WI38 (cell line): ENCODE measurements at regions not wholly inside any gene's neighbourhood (a gene's known extent, or its start where the extent isn't known, plus 50 kb on each side); places are given as distances from the start of the nearest gene placed in this dataset.
"Not testable (repeated sequence)": the region's sequence is repeated elsewhere in the genome, so short reads cannot be mapped to it uniquely, and the experiment has no call there.

Experiments used
- H3K4me3 ChIP-seq: 2 replicates; pipeline ENCODE4 v1.5.1; 2011; ENCODE audit warnings: low read depth, mild to moderate bottlenecking, control low read depth, low read length
- TF ChIP-seq, protein P1 (sequence below): IDR thresholded peaks from 2 replicates; pipeline ENCODE4 v1.5.1; 2012; ENCODE audit warnings: low read depth, mild to moderate bottlenecking, control low read depth, low read length

DNA sequence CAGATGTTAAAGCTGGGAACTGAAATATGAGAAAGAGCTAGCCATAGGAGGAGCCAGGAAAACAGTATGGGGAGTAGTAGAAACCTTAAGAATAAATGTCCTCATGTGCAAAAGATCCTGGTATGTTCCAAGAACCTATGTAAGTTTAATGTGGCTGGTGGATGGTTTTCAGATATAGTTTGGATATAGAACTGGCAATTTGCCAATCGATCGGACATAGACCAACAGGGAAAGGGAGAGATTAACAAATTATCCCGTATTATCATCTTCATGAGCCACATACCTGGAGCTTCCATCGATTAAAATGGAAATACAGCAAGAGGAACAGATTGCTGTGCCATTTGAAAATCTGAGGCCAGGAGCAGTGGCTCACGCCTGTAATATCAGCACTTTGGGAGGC, 388.7 kb downstream of the PRELID2 start:
- TF ChIP-seq, protein P1, sequence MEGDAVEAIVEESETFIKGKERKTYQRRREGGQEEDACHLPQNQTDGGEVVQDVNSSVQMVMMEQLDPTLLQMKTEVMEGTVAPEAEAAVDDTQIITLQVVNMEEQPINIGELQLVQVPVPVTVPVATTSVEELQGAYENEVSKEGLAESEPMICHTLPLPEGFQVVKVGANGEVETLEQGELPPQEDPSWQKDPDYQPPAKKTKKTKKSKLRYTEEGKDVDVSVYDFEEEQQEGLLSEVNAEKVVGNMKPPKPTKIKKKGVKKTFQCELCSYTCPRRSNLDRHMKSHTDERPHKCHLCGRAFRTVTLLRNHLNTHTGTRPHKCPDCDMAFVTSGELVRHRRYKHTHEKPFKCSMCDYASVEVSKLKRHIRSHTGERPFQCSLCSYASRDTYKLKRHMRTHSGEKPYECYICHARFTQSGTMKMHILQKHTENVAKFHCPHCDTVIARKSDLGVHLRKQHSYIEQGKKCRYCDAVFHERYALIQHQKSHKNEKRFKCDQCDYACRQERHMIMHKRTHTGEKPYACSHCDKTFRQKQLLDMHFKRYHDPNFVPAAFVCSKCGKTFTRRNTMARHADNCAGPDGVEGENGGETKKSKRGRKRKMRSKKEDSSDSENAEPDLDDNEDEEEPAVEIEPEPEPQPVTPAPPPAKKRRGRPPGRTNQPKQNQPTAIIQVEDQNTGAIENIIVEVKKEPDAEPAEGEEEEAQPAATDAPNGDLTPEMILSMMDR: no peak
- no peak overlapping the region for H3K4me3 ChIP-seq

DNA sequence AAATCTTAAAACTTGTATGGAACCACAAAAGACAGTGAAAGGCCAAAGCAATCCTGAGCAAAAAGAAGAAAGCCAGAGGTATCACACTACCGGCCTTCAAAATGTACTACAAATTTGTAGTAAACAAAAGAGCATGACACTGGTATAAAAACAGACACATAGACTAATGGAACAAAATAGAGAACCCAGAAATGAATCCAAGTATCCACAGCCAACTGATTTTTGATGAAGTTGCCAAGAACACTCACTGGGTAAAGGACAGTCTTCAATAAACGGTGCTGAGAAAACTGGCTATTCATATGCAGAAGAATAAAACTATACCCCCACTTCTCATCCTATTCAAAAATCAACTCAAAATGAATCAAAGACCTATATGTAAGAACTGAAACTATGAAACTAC, 390.1 kb downstream of the PRELID2 start:
- TF ChIP-seq, protein P1: no peak
- H3K4me3 ChIP-seq: no peak overlapping the region

DNA sequence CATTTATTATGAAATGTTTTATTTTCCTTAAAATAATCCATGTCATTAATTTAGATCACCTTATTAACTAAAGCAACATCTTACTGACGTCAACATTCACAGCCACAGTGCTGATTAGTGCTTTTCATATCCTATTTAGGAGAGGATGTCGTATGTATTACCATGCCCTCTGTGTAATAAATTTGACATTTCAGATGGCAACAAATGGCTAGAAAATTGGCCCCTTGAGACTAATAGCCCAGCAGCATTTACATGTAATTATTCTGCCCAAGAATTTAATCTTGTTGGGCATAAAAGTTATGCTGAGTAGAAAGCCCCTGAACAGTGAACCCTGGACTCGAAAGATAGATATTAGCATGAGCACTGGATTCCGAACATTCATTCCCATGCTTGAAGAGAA, 391.2 kb downstream of the PRELID2 start:
- no peak overlapping the region for H3K4me3 ChIP-seq
- TF ChIP-seq, protein P1: no peak

DNA sequence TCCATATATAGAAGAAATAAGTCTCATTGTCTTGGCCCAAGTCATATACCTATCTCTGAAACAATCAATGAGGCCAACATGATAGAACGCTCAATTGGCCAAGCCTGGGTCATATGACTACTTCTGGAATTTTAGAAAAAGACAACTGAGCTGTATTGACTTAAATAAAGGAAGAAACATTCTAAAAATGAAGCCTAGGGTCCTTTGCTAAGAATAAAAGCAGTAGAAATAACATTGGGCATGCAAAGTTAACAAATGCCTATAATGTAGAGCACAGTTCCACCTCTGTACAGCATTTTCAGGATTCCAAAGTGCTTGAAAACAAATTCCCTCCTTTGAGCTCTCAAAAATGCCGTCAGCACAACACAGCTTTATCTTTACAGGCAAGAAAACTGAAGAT, 391.8 kb downstream of the PRELID2 start:
- no peak overlapping the region for H3K4me3 ChIP-seq
- TF ChIP-seq, protein P1: no peak

DNA sequence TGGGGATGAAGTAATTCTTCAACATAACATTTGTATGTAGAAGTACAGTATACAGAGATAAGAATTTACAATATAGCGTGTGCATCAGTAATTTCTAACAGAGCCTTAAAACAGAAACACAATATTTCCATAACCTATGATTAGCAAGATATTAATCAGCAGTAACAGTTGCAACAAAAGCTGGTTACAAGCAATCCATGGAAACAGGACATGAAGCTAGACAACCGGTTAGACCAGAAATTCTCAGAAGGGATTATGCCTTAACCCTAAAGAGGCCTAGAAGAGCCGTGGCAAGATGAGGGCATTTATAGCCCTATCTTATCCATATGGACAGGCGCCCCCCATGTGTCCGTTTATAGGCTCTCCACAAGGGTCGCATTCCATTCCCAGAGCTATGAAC, 392.5 kb downstream of the PRELID2 start:
- H3K4me3 ChIP-seq: not testable (repeated sequence)

DNA sequence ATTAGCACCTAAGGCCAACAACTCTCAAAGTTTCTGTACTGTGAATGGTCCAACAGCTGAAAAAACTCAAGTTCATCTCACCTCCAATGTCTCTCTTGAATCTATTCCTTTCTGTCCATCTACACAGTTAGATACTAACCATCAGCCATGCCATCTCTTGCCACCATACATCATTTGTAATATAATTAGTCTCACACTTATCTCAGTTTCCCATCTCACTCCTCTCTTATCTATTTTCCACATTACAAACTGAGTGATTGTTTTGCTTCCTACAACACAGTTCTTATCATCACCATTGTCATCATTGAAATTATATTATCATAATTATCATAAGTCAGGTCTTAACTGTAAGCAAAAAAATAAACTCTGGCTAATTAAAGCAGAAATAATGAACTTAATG, 393.9 kb downstream of the PRELID2 start:
- TF ChIP-seq, protein P1: no peak
- H3K4me3 ChIP-seq: no peak overlapping the region

DNA sequence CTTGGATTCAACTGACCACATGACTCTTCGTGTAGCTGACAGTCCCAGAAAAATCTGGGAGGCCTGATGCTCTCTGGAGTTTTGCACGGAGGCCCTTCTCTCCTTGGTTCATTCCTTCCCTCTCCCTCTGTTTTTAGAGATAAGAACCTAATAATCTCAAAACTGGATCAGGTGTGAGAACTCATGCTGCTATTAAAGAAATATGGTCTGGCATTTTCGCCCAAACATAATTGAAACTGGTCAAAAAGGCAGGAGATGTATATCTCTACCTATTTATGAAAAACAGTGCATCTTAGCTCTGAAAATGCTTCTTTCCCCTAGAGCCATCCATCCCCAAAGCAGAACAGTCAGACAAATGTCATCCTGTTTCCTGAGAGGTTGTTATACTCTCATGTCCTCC, 397.5 kb downstream of the PRELID2 start:
- H3K4me3 ChIP-seq: no peak overlapping the region
- TF ChIP-seq, protein P1: no peak

DNA sequence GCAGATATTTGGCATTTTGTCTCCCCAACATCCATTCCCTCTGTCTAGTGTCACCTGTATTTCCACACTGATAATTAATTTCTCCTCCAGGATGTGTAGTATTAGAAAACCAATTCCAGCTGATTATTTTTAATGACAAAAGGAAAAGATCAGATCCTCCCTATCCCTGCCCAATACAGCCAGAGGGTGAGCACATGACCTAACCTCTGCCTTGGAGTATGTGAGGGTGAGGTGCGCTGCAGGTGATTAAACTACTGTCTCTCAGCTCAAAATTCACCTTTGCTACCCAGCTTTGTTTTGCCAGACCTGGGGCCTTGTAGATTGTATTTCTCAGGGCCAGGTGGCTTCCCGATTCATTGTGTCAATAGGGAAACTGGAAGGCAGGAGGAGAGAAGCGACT, 402.1 kb downstream of the PRELID2 start:
- TF ChIP-seq, protein P1: no peak
- no peak overlapping the region for H3K4me3 ChIP-seq
